ENCODE measurements at regions not wholly inside any gene's neighbourhood (a gene's known extent, or its start where the extent isn't known, plus 50 kb on each side); places are given as distances from the start of the nearest gene placed in this dataset.
"Not testable (repeated sequence)": the region's sequence is repeated elsewhere in the genome, so short reads cannot be mapped to it uniquely, and the experiment has no call there.

- H3K27ac Mint-ChIP-seq, result no peak overlapping the region
- no peaks in the 10 kb centered on the region for H3K9me3 Mint-ChIP-seq
- H3K4me1 Mint-ChIP-seq, result no peaks in the 10 kb centered on the region
- POLR2A ChIA-PET, result no interaction called here
- H3K27me3 Mint-ChIP-seq, result no peaks in the 10 kb centered on the region
- H3K4me3 Mint-ChIP-seq, result no peak overlapping the region
- H3K36me3 Mint-ChIP-seq, result no peaks in the 10 kb centered on the region
- no peak for DNase-seq
- no peak for ATAC-seq (ENCODE audit: low read depth)
These were observed 162.9 kb upstream of the PDE4B start for GRCh38 chr1:65629788-65630187.

- Mint-ChIP-seq H3K4me1 (no peaks in the 10 kb centered on the region), H3K4me3 (no peak overlapping the region), H3K9me3 (no peaks in the 10 kb centered on the region), H3K27ac (no peak overlapping the region), H3K27me3 (no peaks in the 10 kb centered on the region), H3K36me3 (no peaks in the 10 kb centered on the region)
- ATAC-seq (ENCODE audit: low read depth) (no peak), DNase-seq (no peak)
- POLR2A ChIA-PET, result no interaction called here
These were observed 161.8 kb upstream of the PDE4B start for GRCh38 chr1:65630855-65631254.

GRCh38 chr1:65632235-65632634, 160.5 kb upstream of the PDE4B start:
- Mint-ChIP-seq H3K27ac (no peak overlapping the region), H3K9me3 (no peaks in the 10 kb centered on the region), H3K27me3 (no peaks in the 10 kb centered on the region), H3K36me3 (no peaks in the 10 kb centered on the region), H3K4me1 (no peaks in the 10 kb centered on the region), H3K4me3 (no peak overlapping the region)
- POLR2A ChIA-PET, result no interaction called here
- DNase-seq (no peak), ATAC-seq (ENCODE audit: low read depth) (no peak)

- DNase-seq (no peak), ATAC-seq (ENCODE audit: low read depth) (no peak)
- POLR2A ChIA-PET, result no interaction called here
- H3K9me3 Mint-ChIP-seq, result no peaks in the 10 kb centered on the region
- no peak overlapping the region for H3K27ac Mint-ChIP-seq
- no peaks in the 10 kb centered on the region for H3K36me3 Mint-ChIP-seq
- no peaks in the 10 kb centered on the region for H3K4me1 Mint-ChIP-seq
- peaks cover 10% of the 10 kb centered on the region for H3K27me3 Mint-ChIP-seq
- no peak overlapping the region for H3K4me3 Mint-ChIP-seq
These were observed 152.6 kb upstream of the PDE4B start for GRCh38 chr1:65640046-65640445.

- H3K27ac Mint-ChIP-seq, H3K27me3 Mint-ChIP-seq: not testable (repeated sequence)
These were observed 143.5 kb upstream of the PDE4B start for GRCh38 chr1:65649185-65649584.

GRCh38 chr1:65650682-65651081, 142.0 kb upstream of the PDE4B start:
- no peak overlapping the region for H3K27ac Mint-ChIP-seq
- peaks cover under 1% of the 10 kb centered on the region for H3K9me3 Mint-ChIP-seq
- ATAC-seq (ENCODE audit: low read depth), result no peak
- no peak overlapping the region for H3K4me3 Mint-ChIP-seq
- no peaks in the 10 kb centered on the region for H3K36me3 Mint-ChIP-seq
- peaks cover 2% of the 10 kb centered on the region for H3K27me3 Mint-ChIP-seq
- POLR2A ChIA-PET, result no interaction called here
- no peaks in the 10 kb centered on the region for H3K4me1 Mint-ChIP-seq
- no peak for DNase-seq

More at GRCh38 chr1:65649185-65649584, 143.5 kb upstream of the PDE4B start:
- H3K36me3 Mint-ChIP-seq; H3K9me3 Mint-ChIP-seq; H3K4me1 Mint-ChIP-seq; ATAC-seq (ENCODE audit: low read depth); DNase-seq; H3K4me3 Mint-ChIP-seq; POLR2A ChIA-PET: not testable (repeated sequence)

GRCh38 chr1:65654526-65654925, 138.2 kb upstream of the PDE4B start:
- H3K4me1 Mint-ChIP-seq; H3K4me3 Mint-ChIP-seq; H3K9me3 Mint-ChIP-seq; POLR2A ChIA-PET; H3K36me3 Mint-ChIP-seq; H3K27me3 Mint-ChIP-seq; H3K27ac Mint-ChIP-seq; DNase-seq; ATAC-seq (ENCODE audit: low read depth): not testable (repeated sequence)

- H3K4me3 Mint-ChIP-seq; H3K27ac Mint-ChIP-seq; DNase-seq; H3K27me3 Mint-ChIP-seq; H3K4me1 Mint-ChIP-seq; POLR2A ChIA-PET; H3K9me3 Mint-ChIP-seq; ATAC-seq (ENCODE audit: low read depth); H3K36me3 Mint-ChIP-seq: not testable (repeated sequence)
These were observed 135.1 kb upstream of the PDE4B start for GRCh38 chr1:65657609-65658008.

GRCh38 chr1:65658122-65658521, 134.6 kb upstream of the PDE4B start:
- POLR2A ChIA-PET, result no interaction called here
- Mint-ChIP-seq H3K27me3 (peaks cover 5% of the 10 kb centered on the region), H3K36me3 (no peaks in the 10 kb centered on the region), H3K4me1 (no peaks in the 10 kb centered on the region), H3K9me3 (peaks cover 2% of the 10 kb centered on the region), H3K27ac (no peak overlapping the region), H3K4me3 (no peak overlapping the region)
- DNase-seq, result no peak
- no peak for ATAC-seq (ENCODE audit: low read depth)

- no peak for DNase-seq
- POLR2A ChIA-PET, result no interaction called here
- H3K9me3 Mint-ChIP-seq, result peaks cover 3% of the 10 kb centered on the region
- no peaks in the 10 kb centered on the region for H3K36me3 Mint-ChIP-seq
- H3K27ac Mint-ChIP-seq, result no peak overlapping the region
- H3K4me3 Mint-ChIP-seq, result no peak overlapping the region
- ATAC-seq (ENCODE audit: low read depth), result no peak
- H3K4me1 Mint-ChIP-seq, result no peaks in the 10 kb centered on the region
- peaks cover 14% of the 10 kb centered on the region for H3K27me3 Mint-ChIP-seq
These were observed 124.3 kb upstream of the PDE4B start for GRCh38 chr1:65668368-65668767.

- POLR2A ChIA-PET, result no interaction called here
- Mint-ChIP-seq H3K9me3 (peaks cover 3% of the 10 kb centered on the region), H3K36me3 (no peaks in the 10 kb centered on the region), H3K27ac (no peak overlapping the region), H3K4me1 (no peaks in the 10 kb centered on the region), H3K27me3 (peaks cover 9% of the 10 kb centered on the region), H3K4me3 (no peak overlapping the region)
- ATAC-seq (ENCODE audit: low read depth) (no peak), DNase-seq (no peak)
These were observed 122.2 kb upstream of the PDE4B start for GRCh38 chr1:65670518-65670917.

GRCh38 chr1:65674522-65674921, 118.2 kb upstream of the PDE4B start:
- Mint-ChIP-seq H3K27ac (no peak overlapping the region), H3K9me3 (no peaks in the 10 kb centered on the region), H3K4me1 (no peaks in the 10 kb centered on the region), H3K36me3 (no peaks in the 10 kb centered on the region), H3K27me3 (peaks cover 12% of the 10 kb centered on the region), H3K4me3 (no peak overlapping the region)
- POLR2A ChIA-PET, result no interaction called here
- DNase-seq (no peak), ATAC-seq (ENCODE audit: low read depth) (no peak)

- no peaks in the 10 kb centered on the region for H3K9me3 Mint-ChIP-seq
- H3K36me3 Mint-ChIP-seq, result no peaks in the 10 kb centered on the region
- DNase-seq, result no peak
- H3K27me3 Mint-ChIP-seq, result peaks cover 22% of the 10 kb centered on the region
- H3K27ac Mint-ChIP-seq, result no peak overlapping the region
- ATAC-seq (ENCODE audit: low read depth), result no peak
- POLR2A ChIA-PET, result no interaction called here
- H3K4me1 Mint-ChIP-seq, result no peaks in the 10 kb centered on the region
- H3K4me3 Mint-ChIP-seq, result no peak overlapping the region
These were observed 112.9 kb upstream of the PDE4B start for GRCh38 chr1:65679773-65680172.

GRCh38 chr1:65681096-65681495, 111.6 kb upstream of the PDE4B start:
- no peak overlapping the region for H3K27ac Mint-ChIP-seq
- H3K27me3 Mint-ChIP-seq, result peaks cover 19% of the 10 kb centered on the region
- no peaks in the 10 kb centered on the region for H3K36me3 Mint-ChIP-seq
- H3K4me3 Mint-ChIP-seq, result no peak overlapping the region
- ATAC-seq (ENCODE audit: low read depth), result no peak
- POLR2A ChIA-PET, result interaction anchor here (0.6 kb wide), 1 partner anchor 151 kb away, joined by 3 read pairs; no protein-coding TSS in a partner anchor
- H3K9me3 Mint-ChIP-seq, result no peaks in the 10 kb centered on the region
- no peak for DNase-seq
- no peaks in the 10 kb centered on the region for H3K4me1 Mint-ChIP-seq

Measured in activated naive CD8-positive, alpha-beta T cell treated with anti-CD3 and anti-CD28 coated beads, Interleukin-2, amount 10 ng/mL, durations not matched to agents 7 days and 5 days (primary cell).